Endodermal cell (in vitro differentiated cells): ENCODE measurements at regions not wholly inside any gene's neighbourhood (a gene's known extent, or its start where the extent isn't known, plus 50 kb on each side); places are given as distances from the start of the nearest gene placed in this dataset.
A peak's percentile ranks its signal among the peaks of the same experiment; 100 is the strongest.

Experiments used
- DNase-seq: peaks from one replicate; pipeline ENCODE4 v3.0.0-alpha.2; 2017
- H3K27ac ChIP-seq: 2 replicates; pipeline ENCODE4 v1.5.1; 2013; ENCODE audit warnings: mild to moderate bottlenecking, low read depth, low read length, moderate library complexity
- H3K27me3 ChIP-seq: 2 replicates; pipeline ENCODE4 v1.6.1; 2013; ENCODE audit warnings: mild to moderate bottlenecking, low read length, moderate library complexity; ENCODE audit not compliant: insufficient read depth, control insufficient read depth, poor library complexity, severe bottlenecking
- H3K36me3 ChIP-seq: 2 replicates; pipeline ENCODE4 v1.7.0; 2013; ENCODE audit warnings: mild to moderate bottlenecking, low read length, moderate library complexity; ENCODE audit not compliant: control insufficient read depth, insufficient read depth
- H3K4me1 ChIP-seq: one replicate; pipeline ENCODE4 v1.7.0; 2013; ENCODE audit warnings: low read length; ENCODE audit not compliant: control insufficient read depth, insufficient read depth
- H3K4me3 ChIP-seq: 2 replicates; pipeline ENCODE4 v1.5.1; 2013; ENCODE audit warnings: mild to moderate bottlenecking, low read length, moderate library complexity
- H3K9ac ChIP-seq: 2 replicates; pipeline ENCODE4 v1.6.1; 2013; ENCODE audit warnings: mild to moderate bottlenecking, low read length, moderate library complexity; ENCODE audit not compliant: poor library complexity, severe bottlenecking; ENCODE audit errors: extremely low read depth
- H3K9me3 ChIP-seq: 2 replicates; pipeline ENCODE4 v1.6.1; 2013; ENCODE audit warnings: mild to moderate bottlenecking, low read length, moderate library complexity; ENCODE audit not compliant: control insufficient read depth
- H3K27ac Mint-ChIP-seq: 2 replicates; pipeline ENCODE4 v1.8.0; 2020; ENCODE audit warnings: mixed read lengths
- H3K27me3 Mint-ChIP-seq: 2 replicates; pipeline ENCODE4 v1.8.0; 2021; ENCODE audit warnings: mild to moderate bottlenecking, mixed read lengths; ENCODE audit not compliant: insufficient read depth
- H3K36me3 Mint-ChIP-seq: 2 replicates; pipeline ENCODE4 v1.8.0; 2020; ENCODE audit warnings: low read depth, mixed read lengths
- H3K4me1 Mint-ChIP-seq: 2 replicates; pipeline ENCODE4 v1.8.0; 2020; ENCODE audit warnings: mixed read lengths
- H3K4me3 Mint-ChIP-seq: 2 replicates; pipeline ENCODE4 v1.8.0; 2020; ENCODE audit warnings: mild to moderate bottlenecking, moderate library complexity, mixed read lengths
- H3K9me3 Mint-ChIP-seq: 2 replicates; pipeline ENCODE4 v1.8.0; 2020; ENCODE audit warnings: mild to moderate bottlenecking, mixed read lengths
- CTCF ChIP-seq: fragments of 200-600 bp; sonication (generic); conservative IDR thresholded peaks from 2 replicates; pipeline ENCODE4 v1.5.0; 2021; ENCODE audit warnings: antibody characterized with exemption, mild to moderate bottlenecking
- WGBS, 2 experiments: methylation state at CpG; one replicate each; pipeline versions ENCODE4 v1.1.5 to v1.1.7; 2013; ENCODE audit warnings: missing lambda C conversion rate in 2 of 2, mixed read lengths in 1 of 2; ENCODE audit not compliant: insufficient coverage in 1 of 2, insufficient read length in 1 of 2; 5-methylcytosine and 5-hydroxymethylcytosine counted together

DNA sequence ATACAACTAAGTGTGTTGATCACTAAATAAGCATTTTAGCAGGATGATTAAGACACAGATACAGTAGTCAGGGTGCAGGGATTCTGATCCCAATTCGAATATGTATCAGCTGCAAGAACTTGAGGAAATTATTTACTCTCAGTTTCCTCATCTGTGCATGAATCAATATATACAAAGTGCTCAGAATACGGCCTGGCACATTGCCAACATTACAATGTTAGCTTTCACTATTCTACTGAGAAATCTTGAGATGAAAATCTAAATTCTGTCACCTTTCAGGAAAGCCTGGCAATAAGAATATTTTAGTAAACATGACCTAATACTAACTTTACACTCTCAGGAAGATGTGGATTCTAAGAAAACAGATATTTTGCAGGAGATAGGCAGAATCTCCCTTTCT lies 1001.6 kb upstream of the IGFBP7 start:
- H3K27ac ChIP-seq, result no peak overlapping the region

DNA sequence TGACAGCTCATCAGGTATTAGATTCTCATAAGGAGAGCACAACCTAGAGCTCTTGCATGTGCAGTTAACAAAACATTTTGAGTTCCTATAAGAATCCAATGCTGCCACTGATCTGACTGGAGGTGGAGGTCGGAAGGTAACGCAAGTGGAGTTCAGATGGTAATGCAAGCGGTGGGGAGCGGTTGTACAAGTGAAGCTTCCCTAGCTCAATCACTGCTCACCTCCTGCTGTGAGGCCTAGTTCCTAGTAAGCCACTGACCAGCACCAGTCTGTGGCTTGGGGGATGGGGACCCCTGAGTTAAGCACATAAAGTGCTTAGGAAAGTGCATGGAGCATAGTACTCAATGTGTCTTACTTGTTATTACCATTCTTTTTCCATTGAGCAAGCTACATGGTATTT lies 983.2 kb upstream of the IGFBP7 start:
- H3K36me3 ChIP-seq, result no peaks in the 10 kb centered on the region
- no peaks in the 10 kb centered on the region for H3K4me1 ChIP-seq
- Mint-ChIP-seq H3K36me3 (no peaks in the 10 kb centered on the region), H3K27ac (no peak overlapping the region), H3K27me3 (no peaks in the 10 kb centered on the region), H3K4me1 (no peaks in the 10 kb centered on the region), H3K4me3 (no peak overlapping the region), H3K9me3 (no peaks in the 10 kb centered on the region)
- DNase-seq, result peak; percentile 51
- no peaks in the 10 kb centered on the region for H3K9me3 ChIP-seq
- H3K27me3 ChIP-seq, result no peaks in the 10 kb centered on the region
- no peak overlapping the region for H3K4me3 ChIP-seq
- 97% methylated on average over 4 of the region's 4 CpGs; no CpG with 5 or more reads in 1 of the 2 experiments for WGBS, 2 experiments
- TF ChIP-seq CTCF, result no peak
- H3K9ac ChIP-seq, result no peak overlapping the region
- H3K27ac ChIP-seq, result no peak overlapping the region

More for the DNA sequence above, 1001.6 kb upstream of the IGFBP7 start:
- Mint-ChIP-seq H3K4me3 (no peak overlapping the region), H3K4me1 (no peaks in the 10 kb centered on the region), H3K9me3 (no peaks in the 10 kb centered on the region), H3K36me3 (no peaks in the 10 kb centered on the region), H3K27me3 (peaks cover 2% of the 10 kb centered on the region), H3K27ac (no peak overlapping the region)
- 89 to 90% methylated on average over 2 of the region's 2 CpGs for WGBS, 2 experiments
- TF ChIP-seq CTCF, result no peak
- DNase-seq, result no peak
- Histone ChIP-seq H3K27me3 (no peaks in the 10 kb centered on the region), H3K9ac (no peak overlapping the region), H3K4me1 (no peaks in the 10 kb centered on the region), H3K36me3 (no peaks in the 10 kb centered on the region), H3K9me3 (no peaks in the 10 kb centered on the region), H3K4me3 (no peak overlapping the region)

- Mint-ChIP-seq H3K9me3 (peaks cover 7% of the 10 kb centered on the region), H3K4me1 (no peaks in the 10 kb centered on the region), H3K27me3 (peaks cover 1% of the 10 kb centered on the region), H3K4me3 (no peak overlapping the region), H3K36me3 (no peaks in the 10 kb centered on the region), H3K27ac (no peak overlapping the region)
- no peak for DNase-seq
- no peak overlapping the region for H3K4me3 ChIP-seq
- no peaks in the 10 kb centered on the region for H3K27me3 ChIP-seq
- H3K9ac ChIP-seq, result no peak overlapping the region
- no peak for TF ChIP-seq CTCF
- no peak overlapping the region for H3K27ac ChIP-seq
- no peaks in the 10 kb centered on the region for H3K36me3 ChIP-seq
- H3K4me1 ChIP-seq, result no peaks in the 10 kb centered on the region
- peaks cover 7% of the 10 kb centered on the region for H3K9me3 ChIP-seq
These were observed 980.4 kb upstream of the IGFBP7 start for GRCh38 chr4:58090539-58090938.
